Thoracic aorta (tissue), 2 donors: ENCODE measurements at regions not wholly inside any gene's neighbourhood (a gene's known extent, or its start where the extent isn't known, plus 50 kb on each side); places are given as distances from the start of the nearest gene placed in this dataset.

Experiments
- ATAC-seq: fragments of 150-250 bp; one replicate; pipeline ENCODE4 v1.8.0; 2017; ENCODE audit warnings: low read depth; ENCODE audit not compliant: insufficient number of reproducible peaks, low FRiP score
- DNase-seq: peaks from one replicate; pipeline ENCODE4 v3.0.0-alpha.2; 2020; ENCODE audit warnings: low spot score
- H3K27ac ChIP-seq, 2 donors: fragments of 200-600 bp; sonication (generic); 1 replicate in 1 of 2; 2 replicates in 1 of 2; pipeline ENCODE4 v1.5.1; 2016; ENCODE audit warnings: mild to moderate bottlenecking in 2 of 2, moderate library complexity in 2 of 2
- H3K27me3 ChIP-seq: fragments of 200-600 bp; sonication (generic); replicated peaks from 2 replicates; pipeline ENCODE4 v1.6.0; 2016; ENCODE audit warnings: mild to moderate bottlenecking; ENCODE audit not compliant: insufficient read depth
- H3K36me3 ChIP-seq: fragments of 200-600 bp; sonication (generic); one replicate; pipeline ENCODE4 v1.5.1; 2016
- H3K4me1 ChIP-seq, 2 donors: fragments of 200-600 bp; sonication (generic); 1 replicate in 1 of 2; 2 replicates in 1 of 2; pipeline versions ENCODE4 v1.5.1 to v1.6.0; 2016; ENCODE audit warnings: low read depth in 2 of 2, mild to moderate bottlenecking in 1 of 2; ENCODE audit not compliant: control insufficient read depth in 1 of 2
- H3K4me3 ChIP-seq: fragments of 200-600 bp; sonication (generic); 2 replicates; pipeline ENCODE4 v1.5.1; 2016; ENCODE audit warnings: mild to moderate bottlenecking
- H3K9me3 ChIP-seq: fragments of 200-600 bp; sonication (generic); 2 replicates; pipeline ENCODE4 v1.5.1; 2016
- CTCF ChIP-seq: fragments of 200-600 bp; sonication (generic); IDR thresholded peaks from one replicate; pipeline ENCODE4 v1.5.1; 2019; ENCODE audit warnings: antibody characterized with exemption

GRCh38 chr14:23800811-23801210 is 152.8 kb upstream of the DHRS4 start:
- ATAC-seq (no peak), DNase-seq (no peak)
- no peak overlapping the region for H3K4me3 ChIP-seq
- H3K4me1 ChIP-seq = no peaks in the 10 kb centered on the region
- H3K9me3 ChIP-seq = peaks cover 3% of the 10 kb centered on the region
- H3K27ac ChIP-seq = no peak overlapping the region
- no peak for TF ChIP-seq CTCF
- no peaks in the 10 kb centered on the region for H3K36me3 ChIP-seq
- no peaks in the 10 kb centered on the region for H3K27me3 ChIP-seq

- no peak for TF ChIP-seq CTCF
- Histone ChIP-seq H3K4me1 (no peaks in the 10 kb centered on the region), H3K9me3 (peaks cover 5% of the 10 kb centered on the region), H3K27ac (no peak overlapping the region), H3K36me3 (no peaks in the 10 kb centered on the region), H3K4me3 (no peak overlapping the region), H3K27me3 (no peaks in the 10 kb centered on the region)
- DNase-seq (no peak), ATAC-seq (no peak)
These were observed 151.8 kb upstream of the DHRS4 start for GRCh38 chr14:23801766-23802165.

GRCh38 chr14:23804817-23805216 is 148.8 kb upstream of the DHRS4 start:
- peaks cover 5% of the 10 kb centered on the region for H3K9me3 ChIP-seq
- no peaks in the 10 kb centered on the region for H3K27me3 ChIP-seq
- no peak overlapping the region for H3K27ac ChIP-seq
- TF ChIP-seq CTCF = no peak
- no peak overlapping the region for H3K4me3 ChIP-seq
- no peaks in the 10 kb centered on the region for H3K4me1 ChIP-seq
- ATAC-seq (no peak), DNase-seq (no peak)
- no peaks in the 10 kb centered on the region for H3K36me3 ChIP-seq

GRCh38 chr14:23805761-23806160 is 147.8 kb upstream of the DHRS4 start:
- ATAC-seq (no peak), DNase-seq (no peak)
- TF ChIP-seq CTCF = no peak
- Histone ChIP-seq H3K4me3 (no peak overlapping the region), H3K36me3 (no peaks in the 10 kb centered on the region), H3K4me1 (no peaks in the 10 kb centered on the region), H3K9me3 (peaks cover 5% of the 10 kb centered on the region), H3K27ac (no peak overlapping the region), H3K27me3 (no peaks in the 10 kb centered on the region)

- H3K36me3 ChIP-seq = no peaks in the 10 kb centered on the region
- no peak overlapping the region for H3K27ac ChIP-seq
- ATAC-seq (no peak), DNase-seq (no peak)
- no peaks in the 10 kb centered on the region for H3K27me3 ChIP-seq
- H3K4me1 ChIP-seq = no peaks in the 10 kb centered on the region
- H3K4me3 ChIP-seq = no peak overlapping the region
- no peak for TF ChIP-seq CTCF
- H3K9me3 ChIP-seq = peaks cover 10% of the 10 kb centered on the region
These were observed 138.9 kb upstream of the DHRS4 start for GRCh38 chr14:23814527-23815256.
